ENCODE measurements at regions not wholly inside any gene's neighbourhood (a gene's known extent, or its start where the extent isn't known, plus 50 kb on each side); places are given as distances from the start of the nearest gene placed in this dataset.

GRCh38 chrX:138765051-138765450, 53.5 kb upstream of the FGF13 start:
- TF ChIP-seq USF1 (CRISPR knock-in tag; IDR thresholded peaks at IDR 0.05) (no peak), SP1 (CRISPR knock-in tag; conservative IDR thresholded peaks at IDR 0.05) (no peak), ATF2 (CRISPR knock-in tag; IDR thresholded peaks at IDR 0.05; ENCODE audit: borderline replicate concordance, low read depth) (no peak), ESRRA (CRISPR knock-in tag; IDR thresholded peaks at IDR 0.05; ENCODE audit: borderline replicate concordance) (no peak), HMGXB4 (CRISPR knock-in tag; IDR thresholded peaks at IDR 0.05) (no peak)

All from WTC11 (cell line).